ENCODE measurements at regions not wholly inside any gene's neighbourhood (a gene's known extent, or its start where the extent isn't known, plus 50 kb on each side); places are given as distances from the start of the nearest gene placed in this dataset.
"Not testable (repeated sequence)": the region's sequence is repeated elsewhere in the genome, so short reads cannot be mapped to it uniquely, and the experiment has no call there.

DNA sequence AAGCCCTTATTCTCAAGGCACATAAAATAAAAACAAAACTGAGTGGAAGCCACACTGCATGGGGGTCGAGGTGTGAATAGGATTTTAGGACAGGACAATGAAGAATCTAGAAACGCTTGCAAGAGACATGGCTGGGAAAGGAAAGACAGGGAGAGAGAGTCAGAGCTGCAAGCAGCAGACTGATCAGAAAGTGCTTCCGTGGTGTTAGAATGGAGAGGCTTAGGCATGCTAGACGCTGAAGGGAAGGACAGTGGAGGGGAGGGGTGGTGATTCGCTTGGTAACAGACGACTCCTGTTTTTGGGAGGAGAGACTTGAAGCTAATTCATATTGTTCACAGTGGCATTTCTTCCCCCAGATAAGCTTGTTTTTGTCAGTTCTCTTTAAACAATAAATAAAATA is 173.5 kb downstream of the AIPL1 start:
- no peak for DNase-seq (ENCODE audit: low read depth in 2 of 3, low spot score in 2 of 3)

DNA sequence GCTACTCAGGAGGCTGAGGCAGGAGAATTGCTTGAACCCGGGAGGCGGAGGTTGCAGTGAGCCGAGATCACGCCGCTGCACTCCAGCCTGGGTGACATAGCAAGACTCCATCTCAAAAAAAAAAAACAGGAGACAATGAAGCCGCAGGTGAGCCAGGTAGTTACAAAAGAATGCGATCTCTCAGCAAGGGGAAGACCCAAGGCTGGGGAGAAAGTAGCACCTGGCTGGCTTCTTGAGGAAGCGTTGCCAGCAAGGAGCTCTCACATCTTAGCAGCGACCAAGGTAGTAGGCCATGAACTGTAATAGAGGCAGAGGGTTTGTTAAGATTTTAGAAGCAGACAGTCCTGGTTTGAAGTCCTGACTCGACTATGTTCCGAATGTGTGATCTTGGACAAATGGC is 175.0 kb downstream of the AIPL1 start:
- no peak for DNase-seq (ENCODE audit: low read depth in 2 of 3, low spot score in 2 of 3)

DNA sequence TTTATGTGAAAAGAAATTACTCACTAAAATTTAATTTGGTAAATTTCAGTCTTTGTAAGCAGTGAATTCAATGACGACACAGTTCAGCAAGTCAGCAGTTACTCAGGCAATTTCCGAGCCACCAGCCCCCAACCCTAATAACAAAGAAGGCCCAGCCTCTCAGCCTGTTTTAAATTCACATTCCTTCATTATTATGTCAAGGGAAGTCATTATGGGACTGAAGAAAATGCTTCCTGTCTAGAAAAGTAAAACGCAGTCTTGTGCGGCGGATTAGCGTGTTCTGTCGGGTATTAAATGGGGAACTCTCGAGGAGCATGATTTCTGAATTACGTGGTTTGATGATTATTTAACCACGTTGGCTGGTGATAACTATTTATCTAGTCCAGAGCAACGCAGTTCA is 177.6 kb downstream of the AIPL1 start:
- DNase-seq (ENCODE audit: low read depth in 2 of 3, low spot score in 2 of 3) = no peak

DNA sequence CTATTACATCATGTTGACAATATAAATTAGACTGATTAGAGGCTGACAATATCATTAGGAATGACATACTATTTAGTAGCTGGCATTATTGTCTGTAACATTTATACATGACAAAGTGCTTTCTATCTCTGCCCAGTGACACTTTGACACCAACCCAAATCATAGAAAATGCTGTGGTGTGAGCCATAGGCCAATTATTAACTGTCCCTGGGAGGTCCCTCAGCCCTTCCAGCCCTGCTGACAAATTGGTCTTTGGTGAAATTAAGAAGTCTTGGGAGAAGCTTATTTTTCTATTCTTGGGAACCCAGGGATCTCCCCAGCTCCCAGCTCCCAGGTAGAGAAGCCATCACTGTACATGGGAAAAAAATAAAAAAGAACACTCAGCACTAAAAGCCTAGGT is 179.6 kb downstream of the AIPL1 start:
- DNase-seq (ENCODE audit: low read depth in 2 of 3, low spot score in 2 of 3) = no peak

DNA sequence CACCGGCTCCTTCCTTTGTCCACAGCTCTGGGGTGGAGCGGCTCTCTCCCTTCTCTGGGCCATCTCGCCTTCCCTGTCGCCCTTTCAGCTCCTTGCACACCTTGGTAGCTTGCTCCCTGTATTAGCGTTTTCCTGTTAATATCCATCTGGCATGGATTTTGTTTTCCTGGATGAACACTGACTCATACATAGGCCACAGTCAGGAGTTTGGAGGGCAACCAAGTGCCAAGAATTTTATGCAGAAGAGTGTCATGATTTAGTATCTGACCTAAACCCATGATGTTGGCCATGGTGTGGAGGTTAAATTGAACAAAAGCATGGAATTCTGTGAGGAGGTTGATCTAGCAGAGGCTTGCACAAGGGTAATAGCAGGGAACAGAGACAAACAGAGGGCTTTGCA is 180.9 kb downstream of the AIPL1 start:
- no peak for DNase-seq (ENCODE audit: low read depth in 2 of 3, low spot score in 2 of 3)

DNA sequence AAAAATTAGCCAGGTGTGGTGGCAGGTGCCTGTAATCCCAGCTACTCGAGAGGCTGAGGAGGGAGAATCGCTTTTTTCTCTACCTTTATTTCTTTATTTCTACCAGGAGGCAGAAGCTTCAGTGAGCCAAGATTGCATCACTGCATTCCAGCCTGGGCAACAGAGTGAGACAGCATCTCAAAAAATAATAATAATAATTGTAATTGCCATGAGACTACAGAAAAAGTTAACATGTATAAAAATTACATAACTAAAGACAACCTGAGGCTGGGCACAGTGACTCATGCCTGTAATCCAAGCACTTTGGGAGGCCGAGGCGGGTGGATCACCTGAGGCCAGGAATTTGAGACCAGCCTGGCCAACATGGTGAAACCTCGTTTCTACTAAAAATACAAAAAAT is 181.5 kb downstream of the WSCD1 start:
- not testable (repeated sequence) for DNase-seq (ENCODE audit: low read depth in 2 of 3, low spot score in 2 of 3)

DNA sequence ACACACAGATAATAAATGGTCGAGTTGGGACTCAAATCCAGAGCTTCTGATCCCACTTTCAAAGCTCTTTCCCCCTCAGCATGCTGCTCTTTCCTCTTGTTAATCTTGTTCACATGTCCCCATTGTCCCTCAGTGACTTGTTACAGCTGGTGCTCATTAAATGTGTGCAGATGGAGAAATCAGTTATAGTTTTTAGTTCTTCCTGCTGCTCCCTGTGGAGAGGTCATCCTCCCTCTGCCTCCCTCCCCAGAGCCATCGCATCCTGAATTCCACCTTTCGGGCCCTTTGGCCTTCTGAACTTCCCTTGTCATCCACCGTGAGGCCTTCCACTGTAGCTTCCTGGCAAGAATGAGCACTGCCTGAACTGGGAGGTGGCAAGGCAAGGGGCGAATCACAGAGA is 179.6 kb downstream of the WSCD1 start:
- DNase-seq (ENCODE audit: low read depth in 2 of 3, low spot score in 2 of 3) = no peak

DNA sequence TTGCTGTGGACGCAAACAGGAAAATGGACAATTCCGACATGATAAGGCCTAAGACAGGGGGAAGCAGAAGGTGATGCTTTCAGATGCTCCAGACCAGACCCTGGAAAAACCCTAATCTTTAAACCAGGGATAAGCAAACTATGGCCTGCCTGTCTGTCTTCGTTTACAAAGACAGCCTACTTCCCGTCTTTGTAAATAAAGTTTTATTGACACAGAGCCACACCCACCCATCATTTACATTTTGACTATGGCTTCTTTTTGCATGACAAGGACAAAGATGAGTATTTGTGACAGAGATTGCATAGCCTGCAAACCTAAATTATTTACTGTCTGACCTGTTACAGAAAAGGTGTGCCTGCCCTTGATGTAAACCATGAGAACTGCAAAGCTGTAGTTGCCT is 177.9 kb downstream of the WSCD1 start:
- DNase-seq (ENCODE audit: low read depth in 2 of 3, low spot score in 2 of 3) = no peak

DNA sequence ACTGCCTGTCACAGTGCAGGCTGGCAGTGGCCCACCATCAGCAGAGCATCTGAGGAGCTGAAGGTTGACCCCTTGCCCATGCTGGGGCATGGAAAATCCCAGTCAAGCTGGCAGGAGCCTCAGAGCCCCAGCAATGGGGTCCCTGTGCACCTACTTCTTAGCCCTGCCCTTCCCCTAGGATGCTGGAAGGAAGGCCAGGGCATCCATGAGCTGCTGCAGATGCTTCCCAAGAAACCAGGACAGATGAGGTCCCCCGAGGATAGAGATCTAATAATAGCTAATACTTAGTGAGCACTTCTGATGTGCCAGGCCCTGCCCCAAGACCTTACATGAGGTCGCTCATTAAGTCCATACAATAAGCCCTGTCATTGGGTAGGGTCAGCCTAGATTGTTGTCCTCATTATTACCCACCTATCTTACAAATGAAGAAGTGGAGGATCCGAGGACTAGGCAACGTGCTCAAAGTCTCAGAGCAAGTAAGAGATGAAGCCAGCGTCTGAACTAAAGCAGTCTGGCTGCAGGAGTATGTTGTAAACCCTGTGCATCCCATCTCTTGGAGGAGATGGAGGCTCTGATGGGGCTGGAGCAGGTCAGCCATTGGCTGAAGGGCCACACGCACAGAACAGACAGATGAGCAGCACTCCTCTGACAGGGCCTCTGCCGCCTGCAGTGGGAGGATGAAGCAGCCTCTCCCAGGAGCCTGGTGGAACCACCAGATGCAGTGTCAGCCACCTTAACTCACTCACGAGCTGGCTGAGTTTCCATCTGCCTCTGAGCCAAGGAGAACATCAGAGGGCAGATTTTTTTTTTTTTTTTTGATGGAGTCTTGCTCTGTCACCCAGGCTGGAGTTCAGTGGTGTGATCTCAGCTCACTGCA is 175.4 kb downstream of the WSCD1 start:
- DNase-seq (ENCODE audit: low read depth in 2 of 3, low spot score in 2 of 3) = no peak

DNA sequence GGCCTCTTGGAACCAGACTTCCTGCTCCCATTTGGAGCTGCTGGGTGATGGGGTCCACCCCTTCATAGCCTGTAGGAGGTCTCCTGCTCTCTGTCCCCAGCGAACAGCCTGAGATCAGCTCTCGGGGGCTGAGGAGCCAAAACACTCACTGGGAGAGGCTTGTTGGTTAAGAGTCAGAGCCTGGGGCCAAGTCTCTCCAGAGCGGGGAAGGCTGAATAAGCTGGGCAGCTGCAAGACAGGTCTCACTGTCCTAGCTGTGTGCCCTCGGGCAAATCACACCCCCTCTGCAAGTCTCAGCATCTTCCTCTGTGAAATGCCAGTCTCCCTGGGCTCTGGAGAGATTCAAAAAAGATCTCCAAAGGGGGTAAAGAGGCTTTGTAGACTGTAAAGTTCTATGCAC is 174.6 kb downstream of the WSCD1 start:
- no peak for DNase-seq (ENCODE audit: low read depth in 2 of 3, low spot score in 2 of 3)

DNA sequence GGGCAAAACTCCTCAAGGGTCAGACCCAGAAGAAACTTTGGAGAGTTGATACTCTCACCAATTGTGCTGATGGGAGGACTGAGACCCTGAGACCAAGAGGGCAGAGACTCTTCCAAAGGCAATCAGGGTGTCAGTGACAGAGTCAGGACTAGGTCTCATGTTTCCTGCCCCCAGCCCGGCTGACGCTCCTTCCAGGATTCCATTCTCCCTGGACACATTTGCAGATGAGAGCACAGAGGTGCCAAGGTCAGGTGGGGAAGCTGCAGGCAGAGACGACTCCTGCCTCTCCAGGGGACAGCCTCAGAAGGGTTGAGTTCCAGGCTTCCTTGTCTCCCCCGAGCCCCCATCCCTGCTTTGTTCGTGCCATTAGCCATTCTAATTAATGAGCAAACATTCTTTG is 174.1 kb downstream of the WSCD1 start:
- DNase-seq (ENCODE audit: low read depth in 2 of 3, low spot score in 2 of 3) = no peak

DNA sequence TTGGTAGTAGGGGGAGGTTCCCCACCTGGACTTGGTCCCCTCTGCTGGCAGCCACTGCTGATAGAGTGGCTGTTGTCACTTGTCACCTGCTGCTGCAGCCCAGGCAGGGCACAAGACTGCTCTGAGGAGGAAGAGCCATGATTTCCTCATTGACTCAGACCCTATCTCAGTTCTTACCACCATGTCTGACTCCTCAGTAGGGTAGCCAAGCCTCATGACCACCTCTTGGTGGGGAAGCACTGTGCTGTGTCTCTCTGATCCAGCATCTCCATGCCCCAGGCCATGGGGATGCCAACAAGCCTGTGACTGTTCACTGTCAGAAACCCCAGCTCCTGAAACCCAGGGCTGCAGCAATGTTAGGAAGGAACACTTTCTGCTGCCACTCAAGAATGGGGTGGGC is 173.0 kb downstream of the WSCD1 start:
- no peak for DNase-seq (ENCODE audit: low read depth in 2 of 3, low spot score in 2 of 3)

DNA sequence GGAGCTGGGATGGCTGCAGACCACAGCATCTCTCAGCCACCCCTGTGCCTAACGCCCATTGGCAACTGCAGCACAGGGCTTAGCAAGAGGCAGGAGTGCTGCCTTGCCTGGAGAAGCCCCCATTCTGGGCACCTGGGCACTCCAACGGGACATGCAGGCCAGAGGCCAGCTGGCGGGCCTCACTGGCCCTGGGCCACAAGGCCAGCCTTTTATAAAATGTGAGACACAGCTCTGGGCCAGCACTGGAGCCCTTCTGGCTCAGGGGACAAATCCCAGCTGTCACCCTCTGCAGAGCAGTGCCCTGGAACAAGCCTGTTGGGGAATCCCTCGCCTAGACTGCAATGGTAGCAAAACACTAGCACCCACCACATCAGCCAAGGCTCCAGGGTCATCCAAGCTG is 171.8 kb downstream of the WSCD1 start:
- DNase-seq (ENCODE audit: low read depth in 2 of 3, low spot score in 2 of 3) = no peak

DNA sequence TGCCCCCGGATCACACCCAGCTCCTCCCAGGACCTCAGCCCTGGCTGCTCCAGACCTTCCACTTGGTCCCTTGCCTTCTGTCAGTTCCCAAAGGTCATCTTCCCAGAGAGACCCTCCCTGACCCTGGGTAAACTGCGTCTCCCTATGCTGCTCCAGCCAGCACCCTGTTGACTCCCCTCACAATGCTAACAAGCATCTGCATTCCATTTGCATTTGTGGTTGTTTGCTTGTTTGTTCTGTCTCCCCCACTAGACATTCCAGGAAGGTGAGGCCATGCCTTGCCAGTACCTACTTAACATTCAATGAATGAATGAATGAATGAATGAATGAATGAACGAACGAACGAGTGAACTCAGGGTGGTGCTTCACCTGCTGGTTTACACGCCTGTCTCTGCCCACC is 171.2 kb downstream of the WSCD1 start:
- no peak for DNase-seq (ENCODE audit: low read depth in 2 of 3, low spot score in 2 of 3)

DNA sequence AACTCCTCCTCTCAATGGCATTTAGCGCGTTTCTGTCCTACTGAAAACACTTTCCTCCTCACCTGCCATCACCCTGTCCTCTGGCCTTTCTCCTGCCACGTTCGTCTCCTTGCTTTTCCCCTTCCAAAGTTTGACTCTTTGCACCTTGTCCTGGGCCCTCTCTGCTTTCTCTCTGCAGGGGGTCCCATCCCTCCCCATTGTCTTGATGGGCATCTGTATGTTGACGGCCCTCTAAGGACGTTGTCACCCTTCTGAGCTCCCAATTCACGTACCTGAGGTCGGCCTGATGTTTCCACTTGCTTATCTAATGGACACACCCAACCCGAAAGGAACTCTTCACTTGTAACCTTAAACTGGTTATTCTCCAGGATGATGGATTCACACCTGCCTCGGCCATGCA is 170.4 kb downstream of the WSCD1 start:
- no peak for DNase-seq (ENCODE audit: low read depth in 2 of 3, low spot score in 2 of 3)

DNA sequence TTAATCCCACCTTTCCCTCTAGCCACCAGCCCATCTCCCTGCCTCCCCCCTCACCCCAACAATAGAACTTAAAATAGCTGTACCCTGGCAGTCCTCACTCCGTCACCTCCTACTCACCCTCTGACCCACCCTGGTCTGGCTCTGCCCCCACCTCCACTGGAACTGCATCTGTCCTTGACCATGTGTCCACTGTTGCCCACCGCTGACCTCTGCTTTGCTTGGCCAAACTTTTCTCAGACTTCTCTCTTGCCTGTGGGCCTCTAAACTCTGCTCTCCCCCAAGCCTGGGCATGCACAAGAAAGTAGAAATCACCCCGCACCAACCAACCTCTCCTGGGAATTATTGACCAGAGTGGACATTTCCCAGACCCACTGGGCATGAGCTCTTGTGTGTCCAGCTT is 169.8 kb downstream of the WSCD1 start:
- no peak for DNase-seq (ENCODE audit: low read depth in 2 of 3, low spot score in 2 of 3)

DNA sequence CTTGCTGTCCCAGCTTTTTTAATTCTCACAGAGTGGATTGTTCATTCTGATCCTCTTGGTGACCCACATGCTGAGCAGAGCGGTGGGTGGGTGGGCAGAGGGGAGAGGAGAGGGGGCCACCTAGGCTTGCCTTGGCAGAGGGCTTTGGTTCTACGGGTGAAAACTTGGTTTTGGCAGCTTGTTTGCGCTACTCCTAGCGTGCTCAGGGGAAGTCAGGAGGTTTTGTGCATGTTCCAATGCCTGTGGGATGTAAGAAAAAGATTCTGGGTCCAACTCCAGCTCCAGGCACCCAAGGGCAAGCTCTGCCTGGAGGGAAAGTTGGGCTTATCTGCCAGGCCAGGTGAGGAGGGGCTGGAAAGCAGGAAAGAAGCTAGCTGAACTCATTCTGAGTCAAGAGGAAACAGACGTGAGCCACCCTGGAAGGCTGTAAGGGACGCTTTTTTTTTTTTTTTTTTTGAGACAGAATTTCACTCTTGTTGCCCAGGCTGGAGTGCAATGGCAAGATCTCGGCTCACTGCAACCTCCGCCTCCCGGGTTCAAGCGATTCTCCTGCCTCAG is 169.1 kb downstream of the WSCD1 start:
- DNase-seq (ENCODE audit: low read depth in 2 of 3, low spot score in 2 of 3) = no peak

DNA sequence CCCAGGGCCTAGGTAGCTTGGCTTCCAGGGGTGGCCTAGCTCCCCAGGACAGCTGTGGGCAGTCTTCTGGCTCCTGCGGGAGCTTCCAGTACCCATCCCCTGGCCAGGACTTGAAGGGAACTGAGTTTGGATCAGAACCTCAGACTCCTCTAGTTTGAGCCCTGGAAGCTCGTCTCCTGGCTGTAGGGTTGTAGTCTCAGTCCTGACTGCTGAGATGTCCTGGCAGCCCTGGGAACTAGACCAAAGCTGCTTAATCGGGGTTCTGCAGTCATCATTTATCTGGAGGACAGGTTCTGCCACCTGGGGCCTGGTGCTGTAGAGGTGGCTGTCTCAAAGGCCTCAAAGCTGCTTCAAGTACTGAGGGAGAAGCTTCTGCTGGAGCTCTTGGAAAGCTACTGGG is 163.7 kb downstream of the WSCD1 start:
- no peak for DNase-seq (ENCODE audit: low read depth in 2 of 3, low spot score in 2 of 3)

DNA sequence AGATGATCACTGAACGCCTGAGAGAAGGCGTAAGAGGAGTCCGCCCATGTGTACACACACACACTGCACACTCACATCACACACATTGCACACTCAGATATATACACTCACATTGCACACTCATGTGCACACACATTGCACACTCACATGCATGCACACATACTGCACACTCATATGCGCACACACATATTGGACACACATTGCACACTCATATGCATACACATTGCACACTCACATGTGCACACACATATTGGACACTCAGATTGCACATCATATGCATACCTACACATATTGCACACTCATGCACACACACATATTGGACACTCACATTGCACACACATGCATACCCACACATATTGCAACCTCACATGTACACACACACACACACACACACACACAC is 163.2 kb downstream of the WSCD1 start:
- no peak for DNase-seq (ENCODE audit: low read depth in 2 of 3, low spot score in 2 of 3)

DNA sequence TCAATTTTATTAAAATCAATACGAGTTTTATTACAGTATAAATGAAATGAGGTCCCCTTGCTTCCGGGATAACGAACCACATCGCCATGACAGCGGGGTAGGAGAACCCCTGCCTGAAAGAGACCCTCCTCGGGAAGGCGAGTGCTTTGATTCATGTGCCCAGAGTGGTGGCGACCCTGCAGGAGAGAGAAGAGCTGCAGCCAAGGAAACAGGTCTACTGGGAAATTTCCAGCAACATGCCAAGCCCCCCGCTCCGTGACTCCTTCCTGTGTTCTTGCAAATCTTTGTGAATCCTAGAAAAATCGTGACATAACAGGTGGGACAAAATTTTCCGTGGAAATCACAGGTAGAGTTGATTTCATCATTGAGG is 162.5 kb downstream of the WSCD1 start:
- DNase-seq (ENCODE audit: low read depth in 2 of 3, low spot score in 2 of 3) = no peak

DNA sequence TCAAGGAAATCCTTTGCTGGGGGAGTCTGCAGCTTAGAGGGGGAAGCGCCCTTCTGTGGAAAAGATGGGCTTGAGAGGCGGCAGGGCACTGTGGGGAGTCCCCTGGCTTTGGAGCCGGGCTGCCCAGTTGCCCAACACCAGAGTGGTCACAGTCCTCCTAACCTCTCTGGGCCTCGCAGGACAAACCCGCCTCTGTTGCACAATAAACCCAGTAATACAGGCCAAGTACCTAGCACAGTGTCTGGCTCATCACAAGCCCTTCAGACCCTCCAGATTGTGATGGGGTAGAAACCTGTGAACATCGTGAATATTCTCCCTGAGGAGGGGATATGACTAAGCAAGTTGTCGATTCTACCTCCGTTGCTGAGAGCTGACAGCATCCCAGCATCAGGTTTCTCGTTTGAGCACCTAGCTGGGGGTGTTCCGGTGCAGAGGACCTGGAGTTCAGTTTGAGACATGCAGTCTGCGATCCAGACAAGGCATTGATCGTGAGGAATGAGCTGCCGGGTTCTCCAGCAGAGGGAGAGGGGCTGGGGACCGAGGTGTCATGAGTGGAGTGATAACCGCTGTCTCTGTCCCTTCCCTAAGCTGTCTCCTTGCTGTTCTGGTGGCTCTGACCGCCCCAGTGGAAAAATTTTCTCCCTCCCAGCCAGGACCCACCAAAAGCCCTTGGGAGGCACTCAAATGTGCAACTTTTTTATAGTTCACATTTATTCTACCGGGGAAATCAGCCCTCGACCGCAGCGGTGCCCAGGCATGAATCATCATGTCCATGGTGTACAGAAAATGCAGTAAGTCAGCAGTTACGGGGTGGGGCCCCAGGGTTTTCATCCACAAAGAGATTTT is 161.9 kb downstream of the WSCD1 start:
- no peak for DNase-seq (ENCODE audit: low read depth in 2 of 3, low spot score in 2 of 3)

DNA sequence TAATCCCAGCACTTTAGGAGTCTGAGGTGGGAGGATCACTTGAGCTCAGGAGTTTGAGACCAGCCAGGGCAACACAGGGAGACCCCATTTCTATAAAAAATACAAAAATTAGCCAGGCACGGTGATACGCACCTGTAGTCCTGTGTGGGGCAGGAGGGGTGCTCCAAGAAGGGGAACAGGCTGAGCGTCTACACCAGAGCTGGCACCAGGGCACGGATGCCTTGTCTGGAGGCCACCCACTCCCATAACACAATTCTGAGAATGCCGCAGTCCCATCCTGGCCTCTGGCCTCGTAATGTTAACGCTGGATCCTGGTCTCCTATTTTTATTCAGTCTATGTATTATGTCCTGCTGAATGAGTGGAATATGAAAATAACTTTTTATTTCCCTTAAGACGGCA is 161.3 kb downstream of the WSCD1 start:
- DNase-seq (ENCODE audit: low read depth in 2 of 3, low spot score in 2 of 3) = no peak
